NCI-H748 (cell line): ENCODE measurements at regions not wholly inside any gene's neighbourhood (a gene's known extent, or its start where the extent isn't known, plus 50 kb on each side); places are given as distances from the start of the nearest gene placed in this dataset.

Experiments used
- DNase-seq: peaks from one replicate; lab custom pipeline; 2025; ENCODE audit not compliant: unreplicated experiment; lab: John Stamatoyannopoulos, UW

GRCh38 chr13:106384516-106384915, 150.9 kb downstream of the EFNB2 start:
- DNase-seq: no peak

- no peak for DNase-seq
Measured at GRCh38 chr13:106383791-106384190, 151.7 kb downstream of the EFNB2 start.

- DNase-seq: peak; percentile 28
Measured at GRCh38 chr13:106382534-106382933, 152.9 kb downstream of the EFNB2 start.

GRCh38 chr13:106381091-106381490, 154.4 kb downstream of the EFNB2 start:
- no peak for DNase-seq

GRCh38 chr13:106377931-106378662, 157.4 kb downstream of the EFNB2 start:
- no peak for DNase-seq

GRCh38 chr13:106377341-106377740, 158.1 kb downstream of the EFNB2 start:
- no peak for DNase-seq

GRCh38 chr13:106376401-106377112, 158.9 kb downstream of the EFNB2 start:
- peak; percentile 6 for DNase-seq

- DNase-seq: no peak
Measured at GRCh38 chr13:106375085-106375484, 160.4 kb downstream of the EFNB2 start.

- no peak for DNase-seq
Measured at GRCh38 chr13:106374631-106375030, 160.8 kb downstream of the EFNB2 start.

GRCh38 chr13:106373989-106374572, 161.4 kb downstream of the EFNB2 start:
- no peak for DNase-seq

GRCh38 chr13:106373304-106373988, 162.0 kb downstream of the EFNB2 start:
- DNase-seq: peak; percentile 71

- DNase-seq: no peak
Measured at GRCh38 chr13:106372199-106373155, 163.0 kb downstream of the EFNB2 start.

GRCh38 chr13:106371024-106371423, 164.4 kb downstream of the EFNB2 start:
- no peak for DNase-seq

- no peak for DNase-seq
Measured at GRCh38 chr13:106369858-106370257, 165.6 kb downstream of the EFNB2 start.

- no peak for DNase-seq
Measured at GRCh38 chr13:106369091-106369490, 166.4 kb downstream of the EFNB2 start.

- DNase-seq: no peak
Measured at GRCh38 chr13:106367361-106367971, 168.0 kb downstream of the EFNB2 start.

GRCh38 chr13:106362707-106363106, 172.8 kb downstream of the EFNB2 start:
- DNase-seq: no peak

GRCh38 chr13:106361621-106362020, 173.8 kb downstream of the EFNB2 start:
- DNase-seq: no peak

GRCh38 chr13:106357198-106357597, 178.3 kb downstream of the EFNB2 start:
- DNase-seq: no peak

GRCh38 chr13:106355866-106356265, 179.6 kb downstream of the EFNB2 start:
- no peak for DNase-seq
